Fibroblast of pulmonary artery (primary cell): ENCODE measurements at regions not wholly inside any gene's neighbourhood (a gene's known extent, or its start where the extent isn't known, plus 50 kb on each side); places are given as distances from the start of the nearest gene placed in this dataset.

Experiments used
- DNase-seq: peaks from one replicate; pipeline ENCODE4 v3.0.0-alpha.2; 2010; ENCODE audit warnings: low read depth
- H3K4me3 ChIP-seq: replicated peaks from 2 replicates; pipeline ENCODE4 v1.5.1; 2011; ENCODE audit warnings: low read depth, mild to moderate bottlenecking, control low read depth, low read length, moderate library complexity
- TF ChIP-seq, protein P1 (sequence below): IDR thresholded peaks from 2 replicates; pipeline ENCODE4 v1.5.1; 2011; ENCODE audit warnings: mild to moderate bottlenecking, control low read depth, low read length, inconsistent platforms; ENCODE audit errors: missing control alignments

- TF ChIP-seq, protein P1, sequence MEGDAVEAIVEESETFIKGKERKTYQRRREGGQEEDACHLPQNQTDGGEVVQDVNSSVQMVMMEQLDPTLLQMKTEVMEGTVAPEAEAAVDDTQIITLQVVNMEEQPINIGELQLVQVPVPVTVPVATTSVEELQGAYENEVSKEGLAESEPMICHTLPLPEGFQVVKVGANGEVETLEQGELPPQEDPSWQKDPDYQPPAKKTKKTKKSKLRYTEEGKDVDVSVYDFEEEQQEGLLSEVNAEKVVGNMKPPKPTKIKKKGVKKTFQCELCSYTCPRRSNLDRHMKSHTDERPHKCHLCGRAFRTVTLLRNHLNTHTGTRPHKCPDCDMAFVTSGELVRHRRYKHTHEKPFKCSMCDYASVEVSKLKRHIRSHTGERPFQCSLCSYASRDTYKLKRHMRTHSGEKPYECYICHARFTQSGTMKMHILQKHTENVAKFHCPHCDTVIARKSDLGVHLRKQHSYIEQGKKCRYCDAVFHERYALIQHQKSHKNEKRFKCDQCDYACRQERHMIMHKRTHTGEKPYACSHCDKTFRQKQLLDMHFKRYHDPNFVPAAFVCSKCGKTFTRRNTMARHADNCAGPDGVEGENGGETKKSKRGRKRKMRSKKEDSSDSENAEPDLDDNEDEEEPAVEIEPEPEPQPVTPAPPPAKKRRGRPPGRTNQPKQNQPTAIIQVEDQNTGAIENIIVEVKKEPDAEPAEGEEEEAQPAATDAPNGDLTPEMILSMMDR: no peak
- no peak for DNase-seq
- no peak overlapping the region for H3K4me3 ChIP-seq
Observed at GRCh38 chr18:29002747-29003146, 825.8 kb upstream of the CDH2 start.

- no peak for DNase-seq
- no peak overlapping the region for H3K4me3 ChIP-seq
- TF ChIP-seq, protein P1: no peak
Observed at GRCh38 chr18:28999726-29000125, 822.8 kb upstream of the CDH2 start.

DNA sequence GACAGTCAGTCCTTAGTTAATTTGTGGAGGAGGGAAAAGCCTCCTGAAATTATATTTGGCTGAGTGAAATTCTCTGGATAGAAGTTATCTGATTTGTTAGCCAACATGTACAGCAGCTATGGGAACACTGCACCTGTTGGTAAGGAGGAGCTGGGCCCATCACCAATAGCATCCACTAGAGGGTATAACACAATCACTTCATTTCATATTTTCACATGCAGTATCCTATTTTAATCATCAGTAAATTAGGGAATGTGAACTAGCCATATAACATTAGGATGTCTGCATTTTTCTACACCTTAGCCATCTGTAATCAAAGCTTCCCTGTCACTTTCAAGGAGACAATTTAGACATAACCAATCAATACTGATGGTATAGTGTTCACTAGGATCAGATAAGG is 818.4 kb upstream of the CDH2 start:
- TF ChIP-seq, protein P1: peak; percentile 29
- no peak for DNase-seq
- no peak overlapping the region for H3K4me3 ChIP-seq

DNA sequence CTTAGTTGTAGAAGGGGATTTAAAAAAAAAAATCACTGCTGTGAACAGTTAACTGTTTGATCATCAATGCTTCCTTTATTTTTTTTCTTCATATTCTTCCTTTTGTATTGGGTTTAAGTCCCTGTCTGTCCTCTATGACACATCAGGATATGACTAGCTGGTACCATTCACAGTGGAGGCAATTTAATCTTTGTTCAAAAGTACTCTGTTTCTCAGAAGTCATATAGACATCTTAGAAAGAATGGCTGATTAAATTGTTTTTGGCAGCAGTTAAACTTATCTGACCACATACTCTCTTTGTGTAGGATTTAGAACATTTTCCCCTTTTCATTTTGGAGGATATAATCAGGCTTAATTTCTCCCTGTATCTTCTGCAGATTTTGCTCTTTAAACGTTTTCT is 807.8 kb upstream of the CDH2 start:
- no peak overlapping the region for H3K4me3 ChIP-seq
- DNase-seq: peak; percentile 49
- TF ChIP-seq, protein P1: no peak

GRCh38 chr18:28974504-28974903 is 797.6 kb upstream of the CDH2 start:
- H3K4me3 ChIP-seq: no peak overlapping the region
- DNase-seq: no peak
- TF ChIP-seq, protein P1: no peak

DNA sequence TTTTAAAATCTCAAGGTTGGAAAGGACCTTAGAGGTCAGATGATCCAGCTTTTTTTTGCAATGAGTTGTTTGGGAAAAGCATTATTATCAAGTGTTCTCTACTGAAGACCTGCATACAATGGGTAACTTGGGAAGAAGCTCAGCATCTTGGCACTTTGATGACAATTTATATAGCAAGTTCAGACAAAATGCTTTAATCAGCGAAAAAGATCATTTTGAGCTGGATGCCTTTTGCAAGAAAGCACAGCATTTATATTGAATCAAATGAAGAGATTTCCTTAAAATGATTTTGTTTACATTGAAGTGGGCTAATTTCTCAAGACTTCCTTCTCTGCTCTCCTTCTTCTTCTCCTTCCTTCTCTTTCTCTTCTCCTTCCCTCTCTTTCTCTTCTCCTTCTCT is 796.4 kb upstream of the CDH2 start:
- H3K4me3 ChIP-seq: no peak overlapping the region
- TF ChIP-seq, protein P1: no peak

GRCh38 chr18:28972333-28972907 is 795.5 kb upstream of the CDH2 start:
- no peak for DNase-seq
- H3K4me3 ChIP-seq: no peak overlapping the region
- TF ChIP-seq, protein P1: no peak

More for the DNA sequence above, 796.4 kb upstream of the CDH2 start:
- DNase-seq: no peak
